ENCODE measurements at regions not wholly inside any gene's neighbourhood (a gene's known extent, or its start where the extent isn't known, plus 50 kb on each side); places are given as distances from the start of the nearest gene placed in this dataset.

DNA sequence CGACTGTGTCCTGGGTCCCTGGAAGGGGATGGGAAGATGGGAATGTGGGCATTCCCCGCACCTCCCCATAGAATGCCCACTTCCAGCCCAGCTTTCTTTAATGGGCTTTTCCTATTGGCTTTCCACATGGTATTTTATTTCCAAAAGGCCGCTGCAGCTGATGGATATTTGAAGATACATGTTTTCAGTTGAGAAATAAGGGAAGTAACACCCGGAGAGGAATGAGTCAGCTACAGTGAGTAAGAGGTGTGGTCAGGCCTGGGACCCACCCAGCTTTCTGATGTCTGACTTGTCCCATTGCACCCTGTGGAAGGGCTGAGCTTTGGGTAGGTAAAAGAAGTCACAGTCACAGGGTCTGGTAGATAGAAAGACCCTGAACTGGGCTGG lies 476.9 kb downstream of the MIAT start:
- Histone ChIP-seq H3K27ac (ENCODE audit: low read length) (no peak overlapping the region), H3K27me3 (ENCODE audit: control insufficient read depth in 1 of 2, insufficient read depth in 2 of 2, low read length in 2 of 2) (no peaks in the 10 kb centered on the region), H3K4me3 (ENCODE audit: low read length in 2 of 2) (no peak overlapping the region), H3K4me1 (ENCODE audit: control insufficient read depth, insufficient read depth, low read length) (peaks cover 7% of the 10 kb centered on the region), H3K9me3 (ENCODE audit: control insufficient read depth in 2 of 2, low read length in 2 of 2) (peaks cover 0 to 2% of the 10 kb centered on the region in 2 donors), H3K36me3 (ENCODE audit: control insufficient read depth in 2 of 2, insufficient read depth in 2 of 2, low read length in 2 of 2) (no peaks in the 10 kb centered on the region), H3K9ac (ENCODE audit: low read length in 2 of 2) (no peak overlapping the region)

GRCh38 chr22:27135031-27135981 lies 477.9 kb downstream of the MIAT start:
- Histone ChIP-seq H3K9me3 (ENCODE audit: control insufficient read depth in 2 of 2, low read length in 2 of 2) (peaks cover 0 to 2% of the 10 kb centered on the region in 2 donors), H3K27me3 (ENCODE audit: control insufficient read depth in 1 of 2, insufficient read depth in 2 of 2, low read length in 2 of 2) (no peaks in the 10 kb centered on the region), H3K4me3 (ENCODE audit: low read length in 2 of 2) (no peak overlapping the region), H3K9ac (ENCODE audit: low read length in 2 of 2) (no peak overlapping the region), H3K4me1 (ENCODE audit: control insufficient read depth, insufficient read depth, low read length) (peaks cover 10% of the 10 kb centered on the region), H3K36me3 (ENCODE audit: control insufficient read depth in 2 of 2, insufficient read depth in 2 of 2, low read length in 2 of 2) (no peaks in the 10 kb centered on the region), H3K27ac (ENCODE audit: low read length) (no peak overlapping the region)

DNA sequence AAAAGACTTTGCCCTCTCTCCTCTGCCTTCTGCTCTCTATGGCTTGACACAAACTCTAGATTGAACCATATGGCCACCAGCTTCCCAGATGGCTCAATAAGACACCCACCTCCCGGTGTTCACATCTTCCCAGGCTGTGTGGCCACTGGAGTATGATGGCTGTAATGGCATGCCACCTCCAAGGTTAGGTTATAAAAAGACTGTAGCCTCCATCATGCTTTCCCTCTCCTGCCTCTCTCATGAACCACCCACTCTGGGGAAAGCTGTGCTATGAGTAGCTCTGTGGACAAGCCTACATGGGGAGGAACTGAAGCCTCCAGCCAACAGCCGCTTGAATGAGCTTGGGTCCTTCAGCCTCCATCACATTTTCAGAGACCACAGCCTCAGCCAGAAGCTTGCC lies 479.2 kb downstream of the MIAT start:
- Histone ChIP-seq H3K9me3 (ENCODE audit: control insufficient read depth in 2 of 2, low read length in 2 of 2) (peaks cover 0 to 2% of the 10 kb centered on the region in 2 donors), H3K4me1 (ENCODE audit: control insufficient read depth, insufficient read depth, low read length) (peaks cover 11% of the 10 kb centered on the region), H3K27ac (ENCODE audit: low read length) (no peak overlapping the region), H3K36me3 (ENCODE audit: control insufficient read depth in 2 of 2, insufficient read depth in 2 of 2, low read length in 2 of 2) (no peaks in the 10 kb centered on the region), H3K27me3 (ENCODE audit: control insufficient read depth in 1 of 2, insufficient read depth in 2 of 2, low read length in 2 of 2) (no peaks in the 10 kb centered on the region), H3K4me3 (ENCODE audit: low read length in 2 of 2) (no peak overlapping the region), H3K9ac (ENCODE audit: low read length in 2 of 2) (no peak overlapping the region)

DNA sequence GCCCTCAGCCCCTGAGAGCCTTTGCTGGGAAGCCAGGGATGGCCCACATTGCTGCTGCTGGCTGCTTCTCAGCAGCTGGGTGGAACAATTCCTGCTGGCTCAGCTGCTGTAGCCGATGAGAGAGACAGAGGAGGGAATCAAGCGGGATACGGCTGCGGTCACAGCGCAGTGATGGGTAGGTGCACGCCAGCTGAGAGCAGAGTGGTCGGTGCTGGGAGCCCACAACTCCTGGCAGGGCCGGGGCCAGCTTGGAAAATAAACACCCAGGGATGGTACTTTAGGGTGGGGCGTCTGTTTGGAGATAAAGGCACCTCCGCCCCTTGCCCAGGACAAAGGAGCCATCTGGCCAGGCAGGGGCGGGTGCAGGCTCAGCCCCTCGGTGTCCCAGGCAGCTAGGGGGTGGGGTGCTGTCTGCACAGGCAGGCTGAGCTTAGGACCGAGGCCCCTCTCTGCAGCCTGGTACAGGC lies 480.5 kb downstream of the MIAT start:
- Histone ChIP-seq H3K4me3 (ENCODE audit: low read length in 2 of 2) (no peak overlapping the region), H3K27me3 (ENCODE audit: control insufficient read depth in 1 of 2, insufficient read depth in 2 of 2, low read length in 2 of 2) (no peaks in the 10 kb centered on the region), H3K9me3 (ENCODE audit: control insufficient read depth in 2 of 2, low read length in 2 of 2) (peaks cover 0 to 2% of the 10 kb centered on the region in 2 donors), H3K4me1 (ENCODE audit: control insufficient read depth, insufficient read depth, low read length) (peaks cover 11% of the 10 kb centered on the region), H3K36me3 (ENCODE audit: control insufficient read depth in 2 of 2, insufficient read depth in 2 of 2, low read length in 2 of 2) (no peaks in the 10 kb centered on the region), H3K27ac (ENCODE audit: low read length) (no peak overlapping the region), H3K9ac (ENCODE audit: low read length in 2 of 2) (no peak overlapping the region)

DNA sequence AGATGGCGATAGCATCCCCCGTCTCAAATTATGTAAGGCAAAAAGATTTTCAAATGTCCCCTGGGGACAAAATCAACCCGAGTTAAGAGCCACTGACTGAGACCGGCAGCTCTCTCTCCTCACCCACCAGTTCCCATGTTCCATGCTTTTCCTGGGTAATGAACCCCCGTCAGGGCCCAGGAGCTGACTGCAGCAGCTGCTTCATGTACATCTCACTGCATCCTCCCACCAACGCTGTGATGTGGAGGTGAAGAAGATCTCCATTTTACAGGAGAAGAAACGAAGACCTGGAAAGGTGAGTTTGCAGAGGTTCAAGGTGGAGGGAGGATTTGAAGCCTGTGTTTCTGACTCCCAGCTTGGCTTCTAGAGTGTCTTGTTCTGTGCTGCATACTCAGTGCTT lies 481.1 kb downstream of the MIAT start:
- Histone ChIP-seq H3K9ac (ENCODE audit: low read length in 2 of 2) (no peak overlapping the region), H3K4me1 (ENCODE audit: control insufficient read depth, insufficient read depth, low read length) (peaks cover 11% of the 10 kb centered on the region), H3K4me3 (ENCODE audit: low read length in 2 of 2) (no peak overlapping the region), H3K27ac (ENCODE audit: low read length) (no peak overlapping the region), H3K27me3 (ENCODE audit: control insufficient read depth in 1 of 2, insufficient read depth in 2 of 2, low read length in 2 of 2) (no peaks in the 10 kb centered on the region), H3K36me3 (ENCODE audit: control insufficient read depth in 2 of 2, insufficient read depth in 2 of 2, low read length in 2 of 2) (no peaks in the 10 kb centered on the region), H3K9me3 (ENCODE audit: control insufficient read depth in 2 of 2, low read length in 2 of 2) (peaks cover 0 to 2% of the 10 kb centered on the region in 2 donors)

DNA sequence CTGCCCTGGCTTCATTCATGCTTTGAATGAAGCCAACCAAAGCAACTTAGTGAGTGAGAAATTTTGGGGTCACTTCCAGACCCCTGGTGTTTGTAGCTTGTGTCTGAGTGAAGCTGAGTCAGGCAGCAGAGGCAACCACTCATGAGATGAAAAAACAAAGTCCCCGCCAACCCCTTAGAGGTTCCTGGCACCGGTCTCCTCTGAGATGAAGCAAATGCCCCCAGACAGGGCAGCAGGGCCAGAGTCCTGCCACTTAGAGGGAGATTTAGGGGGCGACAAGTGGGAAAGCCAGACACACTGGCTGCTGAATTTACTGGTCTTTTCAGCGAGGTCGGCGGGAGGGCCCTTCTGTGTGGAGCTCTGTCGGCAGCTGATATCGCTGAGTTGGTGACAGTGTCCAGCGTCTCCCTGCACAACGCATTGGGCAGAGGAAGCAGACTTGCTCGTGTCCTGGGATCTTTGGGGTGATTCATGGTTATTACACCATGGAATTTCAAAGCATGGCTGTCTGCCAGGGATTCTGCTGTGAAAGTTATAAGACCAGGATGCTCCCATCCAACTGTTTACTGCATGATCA lies 482.6 kb downstream of the MIAT start:
- H3K36me3 ChIP-seq (ENCODE audit: control insufficient read depth in 2 of 2, insufficient read depth in 2 of 2, low read length in 2 of 2), result no peaks in the 10 kb centered on the region

DNA sequence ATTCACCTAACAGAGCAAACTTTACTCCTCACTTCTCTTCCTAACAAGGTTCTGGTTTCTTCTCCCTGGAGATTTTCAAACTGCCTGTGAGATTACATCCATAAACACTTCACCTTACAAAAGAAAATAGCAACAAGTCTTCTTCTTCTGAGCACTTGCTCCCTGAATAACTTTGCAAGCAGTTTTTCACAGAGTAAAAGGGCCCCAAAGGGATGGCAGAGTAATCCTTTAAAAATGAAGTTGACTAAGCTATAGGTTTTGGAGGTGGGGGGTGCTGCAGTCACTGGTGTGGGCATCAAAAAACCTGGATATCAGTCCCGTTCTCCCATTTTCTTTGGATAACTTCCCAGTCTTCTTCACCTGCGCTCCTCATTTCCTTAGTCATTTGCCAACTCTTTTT lies 484.9 kb downstream of the MIAT start:
- Histone ChIP-seq H3K9ac (ENCODE audit: low read length in 2 of 2) (no peak overlapping the region), H3K27ac (ENCODE audit: low read length) (no peak overlapping the region), H3K36me3 (ENCODE audit: control insufficient read depth in 2 of 2, insufficient read depth in 2 of 2, low read length in 2 of 2) (no peaks in the 10 kb centered on the region), H3K4me3 (ENCODE audit: low read length in 2 of 2) (no peak overlapping the region), H3K27me3 (ENCODE audit: control insufficient read depth in 1 of 2, insufficient read depth in 2 of 2, low read length in 2 of 2) (no peaks in the 10 kb centered on the region), H3K4me1 (ENCODE audit: control insufficient read depth, insufficient read depth, low read length) (peaks cover 9% of the 10 kb centered on the region), H3K9me3 (ENCODE audit: control insufficient read depth in 2 of 2, low read length in 2 of 2) (no peaks in the 10 kb centered on the region)

More for the DNA sequence above, 482.6 kb downstream of the MIAT start:
- Histone ChIP-seq H3K4me3 (ENCODE audit: low read length in 2 of 2) (no peak overlapping the region), H3K27me3 (ENCODE audit: control insufficient read depth in 1 of 2, insufficient read depth in 2 of 2, low read length in 2 of 2) (no peaks in the 10 kb centered on the region), H3K9ac (ENCODE audit: low read length in 2 of 2) (no peak overlapping the region), H3K4me1 (ENCODE audit: control insufficient read depth, insufficient read depth, low read length) (peaks cover 6% of the 10 kb centered on the region), H3K27ac (ENCODE audit: low read length) (no peak overlapping the region), H3K9me3 (ENCODE audit: control insufficient read depth in 2 of 2, low read length in 2 of 2) (peaks cover 0 to 2% of the 10 kb centered on the region in 2 donors)

GRCh38 chr22:27144321-27144720 lies 486.9 kb downstream of the MIAT start:
- Histone ChIP-seq H3K36me3 (ENCODE audit: control insufficient read depth in 2 of 2, insufficient read depth in 2 of 2, low read length in 2 of 2) (no peaks in the 10 kb centered on the region), H3K9ac (ENCODE audit: low read length in 2 of 2) (no peak overlapping the region)

DNA sequence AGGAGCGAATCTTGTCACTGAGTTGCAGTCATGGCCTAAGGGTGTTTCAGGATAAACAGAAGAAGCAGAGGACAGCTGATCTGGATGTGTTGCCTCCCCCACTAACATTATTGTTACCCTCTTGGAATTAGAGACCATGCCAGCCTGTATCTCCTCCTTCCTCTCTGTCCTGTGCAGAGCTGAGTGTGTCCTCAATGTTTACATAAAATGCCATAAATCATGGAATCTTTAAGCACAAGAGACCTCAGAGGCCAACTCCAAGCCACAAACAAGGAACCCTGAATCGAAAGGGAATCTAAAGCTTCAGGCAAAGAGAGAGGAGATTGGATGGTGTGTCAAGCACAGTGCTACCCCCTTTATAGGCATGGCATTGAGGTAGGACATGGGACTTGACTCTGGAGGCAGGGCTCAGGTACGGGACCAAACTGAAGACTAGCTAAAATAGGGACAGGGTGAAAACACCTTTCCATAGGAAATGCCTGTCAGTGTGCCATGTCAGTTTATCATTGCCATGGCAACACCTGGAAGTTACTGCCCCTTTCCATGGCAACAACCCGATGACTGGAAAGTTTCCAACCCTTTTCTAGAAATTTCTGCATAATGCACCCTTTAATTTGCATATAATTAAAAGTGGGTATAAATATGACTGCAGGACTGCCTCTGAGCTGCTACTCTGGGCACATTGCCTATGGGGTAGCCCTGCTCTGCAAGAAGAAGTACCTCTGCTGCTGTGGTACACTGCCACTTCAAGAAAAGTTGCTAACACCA lies 489.7 kb downstream of the MIAT start:
- H3K9ac ChIP-seq (ENCODE audit: low read length in 2 of 2), result no peak overlapping the region
- no peaks in the 10 kb centered on the region for H3K36me3 ChIP-seq (ENCODE audit: control insufficient read depth in 2 of 2, insufficient read depth in 2 of 2, low read length in 2 of 2)
- H3K27ac ChIP-seq (ENCODE audit: low read length), result no peak overlapping the region
- no peaks in the 10 kb centered on the region for H3K9me3 ChIP-seq (ENCODE audit: control insufficient read depth in 2 of 2, low read length in 2 of 2)
- no peak overlapping the region for H3K4me3 ChIP-seq (ENCODE audit: low read length in 2 of 2)
- H3K27me3 ChIP-seq (ENCODE audit: control insufficient read depth in 1 of 2, insufficient read depth in 2 of 2, low read length in 2 of 2), result no peaks in the 10 kb centered on the region
- H3K4me1 ChIP-seq (ENCODE audit: control insufficient read depth, insufficient read depth, low read length), result peaks cover 9% of the 10 kb centered on the region

More at GRCh38 chr22:27144321-27144720, 486.9 kb downstream of the MIAT start:
- peaks cover 7% of the 10 kb centered on the region for H3K4me1 ChIP-seq (ENCODE audit: control insufficient read depth, insufficient read depth, low read length)
- no peak overlapping the region for H3K4me3 ChIP-seq (ENCODE audit: low read length in 2 of 2)
- no peaks in the 10 kb centered on the region for H3K9me3 ChIP-seq (ENCODE audit: control insufficient read depth in 2 of 2, low read length in 2 of 2)
- H3K27ac ChIP-seq (ENCODE audit: low read length), result no peak overlapping the region
- H3K27me3 ChIP-seq (ENCODE audit: control insufficient read depth in 1 of 2, insufficient read depth in 2 of 2, low read length in 2 of 2), result no peaks in the 10 kb centered on the region

GRCh38 chr22:27148055-27148454 lies 490.7 kb downstream of the MIAT start:
- Histone ChIP-seq H3K4me1 (ENCODE audit: control insufficient read depth, insufficient read depth, low read length) (peaks cover 9% of the 10 kb centered on the region), H3K36me3 (ENCODE audit: control insufficient read depth in 2 of 2, insufficient read depth in 2 of 2, low read length in 2 of 2) (no peaks in the 10 kb centered on the region), H3K27ac (ENCODE audit: low read length) (no peak overlapping the region), H3K9ac (ENCODE audit: low read length in 2 of 2) (no peak overlapping the region), H3K4me3 (ENCODE audit: low read length in 2 of 2) (no peak overlapping the region), H3K9me3 (ENCODE audit: control insufficient read depth in 2 of 2, low read length in 2 of 2) (no peaks in the 10 kb centered on the region), H3K27me3 (ENCODE audit: control insufficient read depth in 1 of 2, insufficient read depth in 2 of 2, low read length in 2 of 2) (no peaks in the 10 kb centered on the region)

Data from stomach smooth muscle (tissue), 2 donors.